GM23338 (cell line): ENCODE measurements at regions not wholly inside any gene's neighbourhood (a gene's known extent, or its start where the extent isn't known, plus 50 kb on each side); places are given as distances from the start of the nearest gene placed in this dataset.

Source experiments
- CREB1 ChIP-seq: fragments of 250-450 bp; sonication (Bioruptor Pico); IDR thresholded peaks from 2 replicates; pipeline ENCODE4 v1.5.0; 2020; ENCODE audit warnings: low read depth, mild to moderate bottlenecking, moderate library complexity
- CTCF ChIP-seq, 2 experiments: fragments of 200-600 bp in 1 of 2; sonication (generic) in 1 of 2; conservative IDR thresholded peaks; 2 replicates each; pipeline versions ENCODE4 v1.5.1 to v1.6.1; 2016 to 2017; ENCODE audit warnings: antibody characterized with exemption in 2 of 2, low read depth in 2 of 2, mild to moderate bottlenecking in 2 of 2, moderate library complexity in 1 of 2
- ETS1 ChIP-seq: IDR thresholded peaks from 2 replicates; pipeline ENCODE4 v1.6.1; 2016; ENCODE audit warnings: antibody characterized with exemption
- EZH2 ChIP-seq: fragments of 200-600 bp; sonication (generic); IDR thresholded peaks from one replicate; pipeline ENCODE4 v1.8.0; 2017; ENCODE audit warnings: antibody characterized with exemption, mild to moderate bottlenecking, low read depth; ENCODE audit not compliant: unreplicated experiment
- EZH2phosphoT487 ChIP-seq: fragments of 200-600 bp; sonication (generic); IDR thresholded peaks from one replicate; pipeline ENCODE4 v1.8.1; 2018; ENCODE audit warnings: antibody characterized with exemption; ENCODE audit not compliant: unreplicated experiment
- JUNB ChIP-seq: IDR thresholded peaks from one replicate; pipeline ENCODE4 v1.6.1; 2016; ENCODE audit warnings: antibody characterized with exemption; ENCODE audit not compliant: unreplicated experiment
- NANOG ChIP-seq: IDR thresholded peaks from 2 replicates; pipeline ENCODE4 v1.6.1; 2016; ENCODE audit warnings: antibody characterized with exemption, borderline replicate concordance
- POLR2AphosphoS5 ChIP-seq: IDR thresholded peaks from 2 replicates; pipeline ENCODE4 v1.6.1; 2016; ENCODE audit warnings: antibody characterized with exemption, low read depth
- REST ChIP-seq: IDR thresholded peaks from one replicate; pipeline ENCODE4 v1.6.1; 2018; ENCODE audit warnings: antibody characterized with exemption; ENCODE audit not compliant: unreplicated experiment
- STAT1 ChIP-seq: IDR thresholded peaks from one replicate; pipeline ENCODE4 v1.6.1; 2016; ENCODE audit warnings: antibody characterized with exemption; ENCODE audit not compliant: unreplicated experiment
- ZNF114 ChIP-seq: fragments of 250-450 bp; sonication (Bioruptor Pico); IDR thresholded peaks from 2 replicates; pipeline ENCODE4 v1.5.0; 2020; ENCODE audit warnings: mild to moderate bottlenecking, moderate library complexity

GRCh38 chr15:72939514-72940228, 112.6 kb upstream of the NEO1 start:
- TF ChIP-seq CTCF (conservative IDR thresholded peaks at IDR 0.05; ENCODE audit: low read depth in 2 of 2) (no peak), REST (no peak), EZH2 (no peak), EZH2phosphoT487 (no peak), JUNB (no peak), ETS1 (no peak), STAT1 (no peak), POLR2AphosphoS5 (no peak), ZNF114 (CRISPR knock-in tag) (no peak), CREB1 (no peak), NANOG (no peak)
